Astrocyte (in vitro differentiated cells and primary cell): ENCODE measurements at regions not wholly inside any gene's neighbourhood (a gene's known extent, or its start where the extent isn't known, plus 50 kb on each side); places are given as distances from the start of the nearest gene placed in this dataset.

Source experiments
- EZH2 ChIP-seq: IDR thresholded peaks from 2 replicates; pipeline ENCODE4 v1.6.1; 2012; ENCODE audit warnings: mild to moderate bottlenecking, low read length, inconsistent platforms; ENCODE audit not compliant: insufficient read depth
- TF ChIP-seq, protein P1 (sequence below): IDR thresholded peaks from 2 replicates; pipeline ENCODE4 v1.5.1; 2011; ENCODE audit warnings: low read depth, mild to moderate bottlenecking, inconsistent platforms, low read length, moderate library complexity; ENCODE audit not compliant: insufficient read depth

GRCh38 chr5:23014266-23014665 is 161.1 kb upstream of the CDH12 start:
- TF ChIP-seq, protein P1, sequence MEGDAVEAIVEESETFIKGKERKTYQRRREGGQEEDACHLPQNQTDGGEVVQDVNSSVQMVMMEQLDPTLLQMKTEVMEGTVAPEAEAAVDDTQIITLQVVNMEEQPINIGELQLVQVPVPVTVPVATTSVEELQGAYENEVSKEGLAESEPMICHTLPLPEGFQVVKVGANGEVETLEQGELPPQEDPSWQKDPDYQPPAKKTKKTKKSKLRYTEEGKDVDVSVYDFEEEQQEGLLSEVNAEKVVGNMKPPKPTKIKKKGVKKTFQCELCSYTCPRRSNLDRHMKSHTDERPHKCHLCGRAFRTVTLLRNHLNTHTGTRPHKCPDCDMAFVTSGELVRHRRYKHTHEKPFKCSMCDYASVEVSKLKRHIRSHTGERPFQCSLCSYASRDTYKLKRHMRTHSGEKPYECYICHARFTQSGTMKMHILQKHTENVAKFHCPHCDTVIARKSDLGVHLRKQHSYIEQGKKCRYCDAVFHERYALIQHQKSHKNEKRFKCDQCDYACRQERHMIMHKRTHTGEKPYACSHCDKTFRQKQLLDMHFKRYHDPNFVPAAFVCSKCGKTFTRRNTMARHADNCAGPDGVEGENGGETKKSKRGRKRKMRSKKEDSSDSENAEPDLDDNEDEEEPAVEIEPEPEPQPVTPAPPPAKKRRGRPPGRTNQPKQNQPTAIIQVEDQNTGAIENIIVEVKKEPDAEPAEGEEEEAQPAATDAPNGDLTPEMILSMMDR = no peak
- TF ChIP-seq EZH2 = no peak
